ENCODE measurements at regions not wholly inside any gene's neighbourhood (a gene's known extent, or its start where the extent isn't known, plus 50 kb on each side); places are given as distances from the start of the nearest gene placed in this dataset.
"Not testable (repeated sequence)": the region's sequence is repeated elsewhere in the genome, so short reads cannot be mapped to it uniquely, and the experiment has no call there.

DNA sequence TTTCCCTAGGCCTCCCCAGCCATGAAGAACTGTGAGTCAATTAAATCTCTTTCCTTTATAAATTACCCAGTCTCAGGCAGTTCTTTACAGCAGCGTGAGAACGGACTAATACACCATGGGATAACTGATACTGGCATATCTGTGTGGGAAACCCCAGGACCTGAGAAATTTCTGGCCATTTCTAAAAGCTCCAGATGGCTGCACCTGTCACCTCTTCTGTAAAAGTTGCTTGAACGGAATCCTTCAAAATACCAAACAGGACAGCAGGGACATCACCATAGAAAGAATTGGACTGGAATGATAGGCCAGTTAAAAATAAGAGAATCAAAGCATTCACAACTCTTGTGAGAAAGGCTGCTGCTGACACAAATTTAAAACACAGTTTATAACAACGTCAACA lies 134.0 kb upstream of the FOXD4L5 start:
- TF ChIP-seq, protein P1, sequence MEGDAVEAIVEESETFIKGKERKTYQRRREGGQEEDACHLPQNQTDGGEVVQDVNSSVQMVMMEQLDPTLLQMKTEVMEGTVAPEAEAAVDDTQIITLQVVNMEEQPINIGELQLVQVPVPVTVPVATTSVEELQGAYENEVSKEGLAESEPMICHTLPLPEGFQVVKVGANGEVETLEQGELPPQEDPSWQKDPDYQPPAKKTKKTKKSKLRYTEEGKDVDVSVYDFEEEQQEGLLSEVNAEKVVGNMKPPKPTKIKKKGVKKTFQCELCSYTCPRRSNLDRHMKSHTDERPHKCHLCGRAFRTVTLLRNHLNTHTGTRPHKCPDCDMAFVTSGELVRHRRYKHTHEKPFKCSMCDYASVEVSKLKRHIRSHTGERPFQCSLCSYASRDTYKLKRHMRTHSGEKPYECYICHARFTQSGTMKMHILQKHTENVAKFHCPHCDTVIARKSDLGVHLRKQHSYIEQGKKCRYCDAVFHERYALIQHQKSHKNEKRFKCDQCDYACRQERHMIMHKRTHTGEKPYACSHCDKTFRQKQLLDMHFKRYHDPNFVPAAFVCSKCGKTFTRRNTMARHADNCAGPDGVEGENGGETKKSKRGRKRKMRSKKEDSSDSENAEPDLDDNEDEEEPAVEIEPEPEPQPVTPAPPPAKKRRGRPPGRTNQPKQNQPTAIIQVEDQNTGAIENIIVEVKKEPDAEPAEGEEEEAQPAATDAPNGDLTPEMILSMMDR (IDR thresholded peaks at IDR 0.05): not testable (repeated sequence)
- not testable (repeated sequence) for TF ChIP-seq POLR2A (IDR thresholded peaks at IDR 0.05)
